OCI-LY7 (cell line): ENCODE measurements at regions not wholly inside any gene's neighbourhood (a gene's known extent, or its start where the extent isn't known, plus 50 kb on each side); places are given as distances from the start of the nearest gene placed in this dataset.

Experiments used
- BruUV-seq: library from RNA; stranded (reverse); fragments of 400-500 nt; replicated peaks from 2 replicates; lab custom pipeline; 2021; lab: Mats Ljungman, UMichigan
- CTCF ChIA-PET: fragments of 300-600 bp; sonication (Branson Sonifier 250); formaldehyde crosslinking; loops from one replicate; lab custom pipeline; 2022; ENCODE audit warnings: antibody characterized with exemption; ENCODE audit not compliant: unreplicated experiment; lab: Charles Lee
- POLR2A ChIA-PET: fragments of 300-600 bp; sonication (Branson Sonifier 250); formaldehyde crosslinking; loops from one replicate; lab custom pipeline; 2022; ENCODE audit warnings: antibody characterized with exemption; lab: Charles Lee
- DNase-seq: peaks from one replicate; pipeline ENCODE4 v3.0.0-alpha.2; 2015; ENCODE audit warnings: low spot score
- H2AFZ ChIP-seq: fragments of 200-600 bp; sonication (generic), shearing (Covaris generic); 2 replicates; pipeline ENCODE4 v1.6.1; 2014; ENCODE audit warnings: mild to moderate bottlenecking, antibody characterized with exemption, low read length, moderate library complexity
- H3K27ac ChIP-seq: fragments of 200-600 bp; sonication (generic); 2 replicates; pipeline ENCODE4 v1.5.1; 2014; ENCODE audit warnings: mixed run types, low read depth, mild to moderate bottlenecking, moderate library complexity, low read length, inconsistent platforms; ENCODE audit not compliant: poor library complexity, severe bottlenecking
- H3K36me3 ChIP-seq: fragments of 200-600 bp; sonication (generic); 2 replicates; pipeline ENCODE4 v1.6.1; 2014; ENCODE audit warnings: mild to moderate bottlenecking, antibody characterized with exemption, low read length, moderate library complexity, mixed read lengths; ENCODE audit not compliant: insufficient read depth
- H3K4me1 ChIP-seq: fragments of 200-600 bp; sonication (generic); 2 replicates; pipeline ENCODE4 v1.5.1; 2014; ENCODE audit warnings: mild to moderate bottlenecking, low read length; ENCODE audit not compliant: insufficient read depth, poor library complexity, severe bottlenecking
- H3K4me2 ChIP-seq: fragments of 200-600 bp; sonication (generic); 2 replicates; pipeline ENCODE4 v1.6.1; 2014; ENCODE audit warnings: mild to moderate bottlenecking, low read length
- H3K4me3 ChIP-seq: fragments of 200-600 bp; sonication (generic); 2 replicates; pipeline ENCODE4 v1.5.1; 2014; ENCODE audit warnings: mild to moderate bottlenecking, low read depth, low read length; ENCODE audit not compliant: poor library complexity, severe bottlenecking
- H3K79me2 ChIP-seq: fragments of 200-600 bp; sonication (generic); 2 replicates; pipeline ENCODE4 v1.6.1; 2016; ENCODE audit warnings: low read depth, mild to moderate bottlenecking, low read length, moderate library complexity, mixed read lengths; ENCODE audit not compliant: insufficient read depth
- H3K9me2 ChIP-seq: fragments of 200-600 bp; sonication (generic); 2 replicates; pipeline ENCODE4 v1.6.1; 2016; ENCODE audit warnings: mild to moderate bottlenecking, low read length, mixed read lengths; ENCODE audit not compliant: insufficient read depth
- H3K9me3 ChIP-seq: fragments of 200-600 bp; sonication (generic); 2 replicates; pipeline ENCODE4 v1.6.1; 2014; ENCODE audit warnings: mild to moderate bottlenecking, mixed run types, low read length, mixed read lengths
- H4K20me1 ChIP-seq: fragments of 200-600 bp; sonication (generic); 2 replicates; pipeline ENCODE4 v1.6.1; 2014; ENCODE audit warnings: mild to moderate bottlenecking, antibody characterized with exemption, low read length, moderate library complexity, mixed read lengths; ENCODE audit not compliant: insufficient read depth
- CTCF ChIP-seq: fragments of 200-600 bp; sonication (generic); conservative IDR thresholded peaks from 2 replicates; pipeline ENCODE4 v1.5.1; 2014; ENCODE audit warnings: mild to moderate bottlenecking, antibody characterized with exemption, low read length, moderate library complexity, mixed read lengths
- EZH2phosphoT487 ChIP-seq: fragments of 200-600 bp; sonication (generic); IDR thresholded peaks from 2 replicates; pipeline ENCODE4 v1.6.1; 2018; ENCODE audit warnings: low read depth, borderline replicate concordance, mild to moderate bottlenecking, mixed run types, antibody characterized with exemption, low read length, moderate library complexity, mixed read lengths
- intact Hi-C: fragments of 100-400 bp; cut with micrococcal nuclease; formaldehyde crosslinking; loops from one replicate; pipeline ENCODE4 v1.10.0; 2022; ENCODE audit not compliant: unreplicated experiment

GRCh38 chr3:88936831-88937230 lies 170.6 kb upstream of the EPHA3 start:
- Histone ChIP-seq H3K9me2 (no peaks in the 10 kb centered on the region), H3K36me3 (no peaks in the 10 kb centered on the region), H3K4me3 (no peak overlapping the region), H2AFZ (no peak overlapping the region), H4K20me1 (no peaks in the 10 kb centered on the region), H3K4me1 (no peaks in the 10 kb centered on the region), H3K4me2 (no peak overlapping the region), H3K79me2 (no peaks in the 10 kb centered on the region), H3K27ac (no peak overlapping the region), H3K9me3 (no peaks in the 10 kb centered on the region)
- no peak for DNase-seq
- TF ChIP-seq CTCF = no peak
- TF ChIP-seq EZH2phosphoT487 = no peak
- BruUV-seq = no TSS peak
- intact Hi-C loops = no loop called here
- POLR2A ChIA-PET = interaction anchor here (0.6 kb wide), 1 partner anchor 1429 kb away, joined by 3 read pairs; no protein-coding TSS in a partner anchor
- CTCF ChIA-PET = no interaction called here

DNA sequence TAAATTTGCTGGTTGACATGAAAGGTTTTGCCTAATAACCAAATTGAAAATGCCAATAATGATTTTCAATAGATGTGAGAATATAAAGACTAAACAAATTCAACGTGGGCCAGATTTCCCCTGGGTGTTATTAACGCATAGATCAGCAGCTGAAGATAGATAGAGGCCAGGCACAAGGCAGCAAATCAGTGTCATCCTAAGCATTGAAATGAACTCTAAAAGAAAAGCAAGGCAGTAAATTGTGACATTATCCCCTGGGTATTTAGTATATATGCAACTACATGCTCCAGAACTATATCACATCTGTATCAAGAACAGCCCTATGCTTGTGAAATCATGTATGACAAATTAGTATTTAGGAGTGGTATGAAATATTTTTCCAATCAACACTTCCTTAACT lies 167.1 kb upstream of the EPHA3 start:
- no peak for TF ChIP-seq EZH2phosphoT487
- TF ChIP-seq CTCF = no peak
- BruUV-seq = no TSS peak

DNA sequence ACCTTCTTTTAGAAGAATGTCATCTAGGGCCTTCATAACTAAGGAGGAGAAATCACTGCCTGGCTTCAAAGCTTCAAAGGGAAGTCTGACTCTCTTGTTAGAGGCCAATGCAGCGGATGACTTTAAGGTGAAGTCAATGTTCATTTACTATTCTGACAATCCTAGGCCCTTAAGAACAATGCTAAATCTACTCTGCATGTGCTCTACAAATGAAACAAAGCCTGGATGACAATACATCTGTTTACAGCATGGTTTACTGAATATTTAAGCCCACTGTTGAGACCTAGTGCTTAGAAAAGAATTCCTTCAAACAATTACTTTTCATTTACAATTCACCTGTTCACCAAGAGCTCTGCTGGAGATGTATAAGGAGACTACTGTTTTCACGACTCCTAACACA lies 160.4 kb upstream of the EPHA3 start:
- no peak overlapping the region for H3K4me3 ChIP-seq

More for the DNA sequence above, 167.1 kb upstream of the EPHA3 start:
- H3K9me2 ChIP-seq = no peaks in the 10 kb centered on the region
- H3K79me2 ChIP-seq = no peaks in the 10 kb centered on the region
- no peak overlapping the region for H3K4me3 ChIP-seq
- ChIA-PET CTCF (no interaction called here), POLR2A (no interaction called here)
- no peak overlapping the region for H3K4me2 ChIP-seq
- H3K4me1 ChIP-seq = no peaks in the 10 kb centered on the region
- DNase-seq = no peak
- H2AFZ ChIP-seq = no peak overlapping the region
- no peaks in the 10 kb centered on the region for H3K9me3 ChIP-seq
- H3K36me3 ChIP-seq = no peaks in the 10 kb centered on the region
- no peaks in the 10 kb centered on the region for H4K20me1 ChIP-seq
- H3K27ac ChIP-seq = no peak overlapping the region
- intact Hi-C loops = no loop called here

More for the DNA sequence above, 160.4 kb upstream of the EPHA3 start:
- Histone ChIP-seq H3K27ac (no peak overlapping the region), H2AFZ (no peak overlapping the region), H4K20me1 (no peaks in the 10 kb centered on the region), H3K36me3 (no peaks in the 10 kb centered on the region), H3K4me2 (no peak overlapping the region), H3K9me2 (no peaks in the 10 kb centered on the region), H3K79me2 (no peaks in the 10 kb centered on the region), H3K9me3 (no peaks in the 10 kb centered on the region), H3K4me1 (no peaks in the 10 kb centered on the region)
- intact Hi-C loops = no loop called here
- BruUV-seq = no TSS peak
- no peak for TF ChIP-seq EZH2phosphoT487
- no peak for TF ChIP-seq CTCF
- CTCF ChIA-PET = no interaction called here
- DNase-seq = no peak
- POLR2A ChIA-PET = interaction anchor here (1.0 kb wide), 1 partner anchor 14 kb away, joined by 3 read pairs; no protein-coding TSS in a partner anchor
